Breast epithelium (tissue), 3 donors: ENCODE measurements at regions not wholly inside any gene's neighbourhood (a gene's known extent, or its start where the extent isn't known, plus 50 kb on each side); places are given as distances from the start of the nearest gene placed in this dataset.

Experiments used
- POLR2A ChIP-seq: fragments of 450-650 bp; IDR thresholded peaks from one replicate; pipeline ENCODE4 v1.6.1; 2016; ENCODE audit warnings: antibody characterized with exemption, mild to moderate bottlenecking, moderate library complexity
- TF ChIP-seq, protein P1 (sequence below), 3 donors: fragments of 450-650 bp; IDR thresholded peaks; one replicate each; pipeline ENCODE4 v1.5.1; 2016 to 2017; ENCODE audit warnings: antibody characterized with exemption in 3 of 3, mild to moderate bottlenecking in 3 of 3, moderate library complexity in 3 of 3

DNA sequence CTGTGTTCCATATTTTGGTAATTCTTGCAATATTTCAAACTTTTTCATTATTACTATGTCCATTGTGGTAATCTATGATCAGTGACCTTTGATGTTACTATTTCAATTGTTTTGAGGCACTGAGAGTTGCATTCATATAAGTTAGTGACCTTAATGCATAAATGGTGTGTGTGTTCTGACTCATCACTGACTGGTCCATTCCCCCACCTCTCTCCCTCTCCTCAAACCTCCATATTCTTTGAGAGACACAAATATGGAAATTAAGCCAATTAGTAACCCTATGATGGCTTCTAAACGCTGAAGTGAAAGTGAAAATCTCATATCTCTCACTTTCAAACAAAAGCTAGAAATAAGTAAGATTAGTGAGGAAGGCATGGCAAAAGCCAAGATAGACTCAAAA, 739.6 kb downstream of the CCSER2 start:
- TF ChIP-seq, protein P1, sequence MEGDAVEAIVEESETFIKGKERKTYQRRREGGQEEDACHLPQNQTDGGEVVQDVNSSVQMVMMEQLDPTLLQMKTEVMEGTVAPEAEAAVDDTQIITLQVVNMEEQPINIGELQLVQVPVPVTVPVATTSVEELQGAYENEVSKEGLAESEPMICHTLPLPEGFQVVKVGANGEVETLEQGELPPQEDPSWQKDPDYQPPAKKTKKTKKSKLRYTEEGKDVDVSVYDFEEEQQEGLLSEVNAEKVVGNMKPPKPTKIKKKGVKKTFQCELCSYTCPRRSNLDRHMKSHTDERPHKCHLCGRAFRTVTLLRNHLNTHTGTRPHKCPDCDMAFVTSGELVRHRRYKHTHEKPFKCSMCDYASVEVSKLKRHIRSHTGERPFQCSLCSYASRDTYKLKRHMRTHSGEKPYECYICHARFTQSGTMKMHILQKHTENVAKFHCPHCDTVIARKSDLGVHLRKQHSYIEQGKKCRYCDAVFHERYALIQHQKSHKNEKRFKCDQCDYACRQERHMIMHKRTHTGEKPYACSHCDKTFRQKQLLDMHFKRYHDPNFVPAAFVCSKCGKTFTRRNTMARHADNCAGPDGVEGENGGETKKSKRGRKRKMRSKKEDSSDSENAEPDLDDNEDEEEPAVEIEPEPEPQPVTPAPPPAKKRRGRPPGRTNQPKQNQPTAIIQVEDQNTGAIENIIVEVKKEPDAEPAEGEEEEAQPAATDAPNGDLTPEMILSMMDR (IDR thresholded peaks at IDR 0.05): no peak
- TF ChIP-seq POLR2A: no peak
